Stimulated activated CD4-positive, alpha-beta T cell treated with anti-CD3 and anti-CD28 coated beads, Interleukin-4, amount 100 ng/mL, for 24 hours (primary cell): ENCODE measurements at regions not wholly inside any gene's neighbourhood (a gene's known extent, or its start where the extent isn't known, plus 50 kb on each side); places are given as distances from the start of the nearest gene placed in this dataset.

Experiments used
- DNase-seq: peaks from one replicate; pipeline ENCODE4 v3.0.0-alpha.2; 2020

DNA sequence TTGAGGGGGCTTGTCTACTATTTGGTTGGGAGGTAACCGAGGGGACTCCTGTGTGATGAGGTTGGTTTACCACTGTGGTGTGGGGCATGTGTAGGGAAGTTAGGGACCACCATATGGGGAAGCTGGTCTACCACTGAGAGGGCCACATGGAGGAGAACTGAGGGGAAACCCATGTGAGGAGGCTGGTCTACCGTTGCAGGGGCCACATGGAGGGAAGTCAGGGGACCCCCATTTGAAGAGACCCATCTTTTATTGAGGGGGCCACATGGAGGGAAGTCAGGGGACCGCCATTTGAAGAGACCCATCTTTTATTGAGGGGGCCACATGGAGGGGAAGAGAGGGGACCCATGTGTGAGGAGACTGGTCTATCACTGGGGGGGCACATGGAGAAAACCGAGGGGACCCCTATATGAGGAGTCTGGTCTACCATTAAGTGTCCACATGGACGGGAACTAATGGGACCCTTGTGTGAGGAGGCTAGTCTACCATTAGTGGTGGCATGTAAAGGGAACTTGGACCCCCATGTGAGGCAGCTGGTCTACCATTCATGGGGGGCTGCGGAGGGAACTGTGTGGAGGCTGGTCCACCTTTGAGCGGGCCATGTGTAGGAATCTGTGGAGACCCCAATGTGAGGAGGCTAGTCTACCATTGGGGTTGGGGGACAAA, 165.5 kb downstream of the FBLN2 start:
- DNase-seq = no peak

DNA sequence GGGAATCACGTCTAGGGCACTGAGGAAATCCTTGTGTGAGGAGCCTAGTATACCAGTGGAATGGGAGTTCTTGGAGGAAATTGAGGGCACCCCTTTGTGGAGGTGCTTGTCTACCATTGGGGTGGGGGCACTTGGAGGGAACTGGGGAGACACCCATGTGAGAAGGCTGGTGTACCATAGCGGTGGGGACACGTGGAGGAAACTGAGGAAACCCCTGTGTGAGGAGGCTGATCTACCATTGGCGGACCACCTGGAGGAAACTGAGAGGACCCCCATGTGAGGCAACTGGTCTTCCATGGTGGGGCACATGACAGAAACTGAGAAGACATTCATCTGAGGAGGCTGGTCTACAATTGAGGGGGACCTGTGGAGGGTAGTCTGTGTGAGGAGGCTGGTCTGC, 164.5 kb downstream of the FBLN2 start:
- DNase-seq = no peak

DNA sequence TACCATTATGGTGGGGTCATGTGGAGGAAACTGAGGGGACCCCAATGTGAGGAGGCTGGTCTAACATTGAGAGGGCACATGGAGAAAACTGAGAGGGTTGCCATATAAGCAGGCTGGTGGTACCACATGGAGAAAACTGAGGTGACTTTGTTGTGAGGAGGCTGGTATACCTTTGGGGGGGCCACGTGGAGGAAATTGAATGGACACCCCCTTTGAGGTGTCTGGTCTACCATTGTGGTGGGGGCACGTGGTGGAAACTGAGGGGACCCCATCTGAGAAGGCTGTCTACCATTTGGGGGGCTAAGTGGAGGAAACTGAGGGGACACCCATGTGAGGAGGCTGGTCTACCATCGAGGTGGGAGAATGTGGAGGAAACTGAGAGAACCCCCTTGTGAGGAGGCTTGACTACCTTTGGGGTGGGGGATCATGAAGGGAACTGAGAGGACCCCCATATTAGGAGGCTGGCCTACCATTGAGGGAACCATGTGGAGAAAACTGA, 163.8 kb downstream of the FBLN2 start:
- DNase-seq = no peak

DNA sequence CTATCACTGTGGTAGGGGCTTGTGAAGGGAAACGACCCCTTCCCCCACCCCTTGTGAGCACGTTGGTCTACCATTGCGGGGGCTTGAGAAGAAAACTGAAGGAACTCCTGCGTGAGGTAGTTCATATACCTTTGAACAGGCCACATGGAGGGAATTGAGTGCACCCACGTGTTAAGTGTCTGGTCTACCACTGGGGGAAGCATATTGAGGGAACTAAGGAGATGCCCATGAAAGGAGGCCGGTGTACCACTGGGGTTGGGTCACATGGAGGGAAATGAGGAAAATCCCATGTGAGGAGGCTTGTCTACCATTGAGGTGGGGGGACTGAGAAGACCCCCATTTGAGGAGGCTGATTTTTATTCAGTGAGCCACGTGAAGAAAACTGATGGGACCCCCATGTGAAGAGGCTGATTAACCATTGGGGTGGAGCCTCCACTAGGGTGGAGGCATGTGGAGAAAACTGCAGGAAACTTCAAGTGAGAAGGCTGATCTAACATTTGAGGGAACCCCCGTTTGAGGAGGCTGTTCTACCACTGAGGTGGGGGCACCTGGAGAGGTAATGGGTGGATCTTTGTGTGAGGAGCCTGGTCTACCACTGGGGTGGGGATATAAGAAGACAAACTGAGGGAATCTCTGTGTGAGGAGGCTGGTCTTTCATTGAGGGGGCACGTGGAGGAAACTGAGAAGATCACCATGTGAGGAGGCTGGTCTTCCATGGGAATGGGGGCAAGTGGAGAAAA, 163.2 kb downstream of the FBLN2 start:
- DNase-seq = peak; percentile 2

DNA sequence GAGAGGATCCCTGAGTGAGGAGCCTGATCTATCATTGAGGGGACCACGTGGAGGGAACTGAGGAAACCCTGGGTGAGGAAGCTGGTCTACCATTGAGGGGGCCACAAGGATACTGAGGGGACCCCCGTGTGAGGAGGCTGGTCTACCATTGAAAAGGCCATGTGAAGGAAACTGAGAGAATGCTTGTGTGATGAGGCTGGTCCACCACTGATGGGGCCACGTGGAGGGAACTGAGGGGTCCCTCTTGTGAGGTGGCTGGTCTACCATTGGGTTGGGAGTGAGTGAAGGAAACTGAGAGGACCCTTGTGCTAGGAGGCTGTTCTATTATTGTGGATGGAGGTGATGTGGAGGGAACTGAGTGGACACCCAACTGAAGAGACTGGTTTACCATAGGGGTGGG, 161.3 kb downstream of the FBLN2 start:
- no peak for DNase-seq

DNA sequence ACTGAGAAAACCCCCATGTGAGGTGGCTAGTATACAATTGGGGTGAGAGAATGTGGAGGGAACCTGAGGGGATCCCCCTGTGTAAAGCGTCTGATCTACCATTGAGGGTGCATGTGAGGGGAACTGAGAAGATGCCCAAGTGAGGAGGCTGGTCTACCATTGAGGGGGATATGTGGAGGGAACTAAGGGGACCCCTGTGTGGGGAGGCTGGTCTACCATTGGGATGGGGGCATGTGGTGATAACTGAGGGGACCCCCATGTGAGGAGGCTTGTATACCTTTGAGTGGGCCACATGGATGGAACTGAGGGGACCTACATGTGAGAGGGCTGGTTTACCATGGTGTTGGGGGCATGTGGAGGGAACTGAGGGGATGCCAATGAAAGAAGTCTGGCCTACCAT, 160.8 kb downstream of the FBLN2 start:
- peak; percentile 1 for DNase-seq

DNA sequence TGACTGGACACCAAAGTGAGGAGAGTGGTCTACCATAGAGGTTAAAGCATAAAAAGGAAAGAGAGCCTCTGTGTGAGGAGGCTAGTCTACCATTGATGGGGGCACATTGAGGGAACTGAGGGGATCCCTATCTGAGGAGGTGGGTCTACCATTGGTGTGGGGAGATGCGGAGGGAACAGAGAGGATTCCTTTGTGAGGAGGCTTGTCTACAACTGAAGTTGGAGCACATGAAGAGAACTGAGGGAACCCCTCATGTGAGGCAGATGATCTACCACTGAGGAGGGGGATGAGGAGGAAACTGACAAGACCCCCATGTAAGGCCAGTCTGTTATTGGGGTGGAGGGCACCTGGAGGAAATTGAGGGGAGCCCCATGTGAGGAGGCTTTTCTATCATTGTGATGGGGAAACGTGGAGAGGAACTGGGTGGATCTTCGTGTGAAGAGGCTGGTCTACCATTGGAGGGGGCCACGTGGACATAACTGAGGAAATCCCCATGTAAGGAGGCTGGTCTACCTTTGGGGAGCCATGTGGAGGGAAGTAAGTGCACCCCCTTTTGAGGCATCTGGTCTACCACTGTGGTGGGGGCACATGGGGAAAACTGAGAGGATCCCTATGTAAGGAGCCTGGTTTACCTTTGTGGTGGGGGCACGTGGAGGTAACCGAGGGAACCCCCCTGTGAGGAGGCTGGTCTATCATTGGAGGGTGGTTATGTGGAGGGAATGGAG, 160.1 kb downstream of the FBLN2 start:
- no peak for DNase-seq

DNA sequence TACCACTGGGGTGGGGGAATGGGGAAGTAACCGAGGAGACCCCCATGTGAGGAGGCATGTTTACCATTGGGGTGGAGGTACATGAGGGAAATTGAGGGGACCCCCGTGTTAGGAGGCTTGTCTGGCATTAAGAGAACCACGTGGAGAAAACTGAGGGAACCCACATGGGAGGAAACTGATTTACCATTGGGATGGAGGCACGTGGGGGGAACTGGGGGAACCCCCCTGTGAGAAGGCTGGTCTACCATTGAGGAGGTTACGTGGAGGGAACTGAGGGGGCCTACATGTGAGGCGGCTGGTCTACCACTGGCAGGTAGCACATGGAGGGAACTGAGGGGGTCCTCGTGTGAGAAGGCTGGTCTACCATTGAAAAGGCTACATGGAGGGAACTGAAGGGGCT, 159.4 kb downstream of the FBLN2 start:
- peak; percentile 1 for DNase-seq

DNA sequence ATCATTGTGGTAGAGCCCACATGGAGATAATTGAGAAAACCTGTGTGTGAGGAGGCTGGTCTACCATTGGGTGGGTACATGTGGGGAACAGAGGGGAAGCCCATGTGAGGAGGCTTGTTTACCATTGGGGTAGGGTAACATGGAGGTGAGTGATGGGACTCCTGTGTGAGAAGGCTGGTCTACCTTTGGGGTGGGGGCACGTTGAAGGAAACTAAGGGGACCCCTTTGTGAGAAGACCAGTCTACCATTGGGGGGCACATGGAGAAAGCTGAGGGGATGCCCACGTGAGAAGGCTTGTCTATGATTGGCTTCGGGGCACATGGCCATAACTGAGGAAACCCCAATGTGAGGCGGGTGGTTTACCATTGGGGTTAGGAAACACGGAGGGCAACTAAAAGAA, 158.5 kb downstream of the FBLN2 start:
- DNase-seq = no peak

DNA sequence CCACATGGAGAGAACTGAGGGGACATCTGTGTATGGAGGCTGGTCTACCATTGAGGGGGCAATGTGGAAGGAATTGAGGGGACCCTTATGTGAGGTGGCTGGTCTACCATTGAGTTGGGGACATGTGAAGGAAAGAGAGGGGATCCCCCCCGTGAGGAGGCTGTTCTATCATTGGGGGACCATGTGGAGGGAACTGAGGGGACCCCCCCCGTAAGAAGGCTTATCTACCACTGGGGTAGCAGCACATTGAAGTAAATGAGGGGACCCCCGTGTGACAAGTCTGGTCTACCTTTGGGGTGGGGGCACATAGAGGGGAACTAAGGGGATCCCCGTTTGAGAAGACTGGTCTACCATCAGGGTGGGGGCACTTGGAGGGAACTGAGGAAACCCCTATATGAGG, 158.0 kb downstream of the FBLN2 start:
- no peak for DNase-seq

DNA sequence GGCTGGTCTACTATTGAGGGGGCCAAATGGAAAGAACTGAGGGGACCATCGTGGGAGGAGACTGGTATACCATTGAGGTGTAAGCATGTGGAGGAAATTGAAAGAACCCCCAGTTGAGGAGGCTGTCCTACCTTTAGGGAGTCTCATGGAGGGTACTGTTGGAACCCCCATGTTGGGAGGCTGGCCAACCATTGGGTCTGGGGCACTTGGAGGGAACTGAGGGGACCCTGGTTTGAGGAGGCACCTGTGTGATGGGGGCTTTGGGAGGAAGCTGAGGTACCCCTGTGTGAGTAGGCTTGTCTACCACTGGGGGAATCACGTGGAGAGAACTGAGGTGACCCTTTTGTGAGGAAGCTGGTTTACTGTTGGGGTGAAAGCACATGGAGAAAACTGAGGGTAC, 157.5 kb downstream of the FBLN2 start:
- no peak for DNase-seq

DNA sequence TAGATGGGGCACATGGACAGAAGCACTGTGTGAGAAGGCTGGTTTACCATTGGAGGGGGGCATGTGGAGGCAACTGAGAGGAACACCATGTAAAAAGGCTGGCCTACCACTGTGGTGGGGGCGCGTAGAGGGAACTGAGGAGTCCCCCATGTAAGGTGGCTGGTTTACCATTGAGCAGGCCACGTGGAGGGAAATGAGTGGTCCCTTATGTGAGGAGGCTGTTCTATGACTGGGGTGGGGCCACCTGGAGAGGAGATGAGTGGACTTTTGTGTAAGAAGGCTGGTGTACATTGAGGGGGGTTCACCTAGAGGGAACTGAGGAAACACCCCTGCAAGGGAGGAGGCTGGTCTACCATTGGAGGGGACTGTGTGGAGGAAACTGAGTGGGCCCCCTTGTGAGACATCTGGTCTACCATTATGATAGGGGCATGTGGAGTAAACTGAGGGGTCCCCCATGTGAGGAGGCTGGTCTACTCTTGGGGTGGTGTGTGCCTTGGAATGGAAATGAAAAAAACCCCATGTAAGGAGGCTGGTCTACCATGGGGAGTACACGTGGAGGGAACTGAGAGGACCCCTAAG, 156.9 kb downstream of the FBLN2 start:
- DNase-seq = no peak

DNA sequence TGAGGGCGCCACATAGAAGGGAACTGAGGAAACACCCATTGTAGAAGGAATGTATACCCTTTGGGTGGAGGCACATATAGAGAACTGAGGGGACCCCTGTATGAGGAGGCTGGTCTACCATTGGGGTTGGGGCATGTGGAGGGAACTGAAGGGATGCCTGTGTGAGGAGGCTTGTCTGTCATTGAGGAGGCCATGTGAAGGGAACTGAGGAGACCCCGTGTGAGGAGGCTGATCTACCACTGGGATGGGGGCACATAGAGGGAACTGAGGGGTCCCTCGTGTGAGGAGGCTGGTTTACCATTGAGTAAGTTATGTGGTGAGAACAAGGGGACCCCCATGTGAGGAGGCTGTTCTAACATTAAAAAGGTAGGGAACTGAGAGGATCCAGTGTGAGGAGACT, 156.1 kb downstream of the FBLN2 start:
- no peak for DNase-seq

DNA sequence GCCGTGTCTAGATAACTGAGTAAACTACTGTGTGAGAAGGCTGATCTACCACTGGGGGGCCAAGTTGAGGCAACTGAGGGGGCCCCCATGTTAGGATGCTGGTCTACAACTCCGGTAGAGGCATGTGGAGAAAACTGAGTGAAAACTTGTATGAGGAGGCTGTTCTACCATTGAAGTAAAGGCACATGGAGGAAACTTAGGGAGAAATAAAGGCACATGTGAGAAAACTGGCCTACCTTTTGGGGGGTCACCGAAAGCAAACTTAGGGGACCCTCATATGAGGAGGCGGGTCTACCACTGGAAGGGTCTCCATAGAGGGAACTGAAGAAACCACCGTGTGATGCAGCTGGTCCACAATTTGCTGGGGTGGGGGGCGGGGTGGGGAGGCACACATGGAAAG, 155.2 kb downstream of the FBLN2 start:
- DNase-seq = no peak

DNA sequence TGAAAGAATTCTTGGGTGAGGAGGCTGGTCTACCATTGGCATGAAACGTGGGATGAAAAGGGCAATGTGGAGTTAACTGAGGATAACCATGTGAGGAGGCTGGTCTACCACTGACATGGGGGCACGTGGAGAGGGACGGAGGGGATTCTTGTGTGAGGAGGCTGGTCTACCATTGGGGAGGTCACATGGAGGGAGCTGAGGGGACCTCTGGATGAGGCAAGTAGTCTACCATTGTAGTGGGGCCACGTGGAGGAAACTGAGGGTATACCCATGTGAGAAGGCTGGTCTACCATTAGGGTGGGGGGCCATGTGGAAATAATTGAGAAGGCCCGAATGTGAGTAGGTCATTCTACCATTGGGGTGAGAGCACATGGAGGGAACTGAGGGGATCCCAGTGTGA, 154.1 kb downstream of the FBLN2 start:
- DNase-seq = no peak

DNA sequence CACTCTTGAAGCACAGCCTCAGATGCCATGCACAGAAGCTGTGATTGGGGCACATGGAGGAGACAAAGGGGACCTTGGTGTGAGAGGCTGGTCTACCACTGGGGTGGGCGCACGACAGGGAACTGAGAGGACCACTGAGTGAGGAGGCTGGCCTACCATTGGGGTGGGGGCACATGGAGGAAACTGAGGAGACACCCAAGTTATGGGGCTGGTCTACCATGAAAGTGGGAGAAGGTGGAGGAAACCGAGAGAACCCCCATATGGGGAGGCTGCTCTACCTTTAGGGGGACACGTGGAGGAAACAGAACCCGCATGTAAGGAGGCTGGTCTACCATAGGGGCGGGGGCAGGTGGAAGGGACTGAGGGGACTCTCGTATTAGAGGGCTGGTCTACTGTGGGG, 153.4 kb downstream of the FBLN2 start:
- DNase-seq = no peak

DNA sequence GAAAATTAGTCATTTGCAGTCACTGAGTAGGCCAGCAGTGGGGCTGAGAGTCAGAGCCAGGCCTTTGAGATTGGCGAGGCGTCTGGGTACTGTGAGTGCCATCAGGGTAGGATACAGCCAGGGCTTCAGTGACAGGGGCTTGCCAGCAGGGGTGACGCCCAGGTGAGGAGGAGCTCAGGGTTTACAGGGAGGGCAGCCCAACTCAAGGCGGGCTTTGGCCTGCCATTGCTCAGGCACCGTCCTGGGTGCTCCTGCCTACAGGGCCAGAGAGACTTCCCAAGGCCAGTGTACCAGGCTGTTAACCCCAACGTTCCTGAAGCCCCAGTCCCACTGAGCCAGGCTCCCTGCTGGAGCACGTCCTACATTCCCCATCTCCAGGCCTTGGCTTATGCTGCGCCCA, 152.0 kb downstream of the FBLN2 start:
- DNase-seq = no peak

DNA sequence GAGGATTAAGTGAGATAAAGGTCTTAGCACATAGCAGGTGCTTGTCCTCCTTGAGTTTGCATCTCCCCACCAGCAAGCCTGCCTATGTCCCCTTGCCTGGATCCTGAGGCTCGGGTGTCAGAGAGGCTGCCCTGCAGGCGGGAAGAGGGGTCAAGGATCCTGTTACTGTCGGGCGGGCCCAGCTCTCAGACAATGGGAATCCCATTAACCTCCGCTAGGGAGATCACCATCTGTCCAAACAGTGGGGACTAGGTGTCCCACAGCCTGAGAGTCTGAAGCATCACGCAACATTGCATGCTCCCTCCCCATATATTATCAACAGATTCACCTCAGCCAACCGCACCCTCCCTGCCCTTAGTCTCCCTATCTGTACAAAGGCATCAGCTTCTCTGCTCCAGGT, 151.4 kb downstream of the FBLN2 start:
- no peak for DNase-seq

DNA sequence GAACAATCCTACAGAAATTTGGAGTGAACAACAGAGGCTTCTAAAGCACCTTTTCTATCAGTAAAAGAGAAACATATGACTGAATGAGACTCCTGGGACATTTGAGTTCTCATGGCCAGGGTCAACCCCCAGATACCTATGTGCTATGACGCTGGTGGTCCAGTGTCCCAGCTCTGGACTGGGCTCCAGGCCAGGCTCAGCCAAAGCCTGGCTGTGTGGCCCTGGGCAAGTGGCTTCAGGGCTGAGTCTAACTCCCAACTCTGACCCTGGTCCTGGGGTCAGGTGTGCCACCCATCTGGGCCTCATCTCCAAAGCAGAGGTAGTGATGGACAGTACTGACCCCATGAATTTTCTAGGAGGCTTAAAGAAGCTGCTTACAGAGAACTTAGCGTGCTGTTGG, 147.8 kb downstream of the FBLN2 start:
- no peak for DNase-seq

DNA sequence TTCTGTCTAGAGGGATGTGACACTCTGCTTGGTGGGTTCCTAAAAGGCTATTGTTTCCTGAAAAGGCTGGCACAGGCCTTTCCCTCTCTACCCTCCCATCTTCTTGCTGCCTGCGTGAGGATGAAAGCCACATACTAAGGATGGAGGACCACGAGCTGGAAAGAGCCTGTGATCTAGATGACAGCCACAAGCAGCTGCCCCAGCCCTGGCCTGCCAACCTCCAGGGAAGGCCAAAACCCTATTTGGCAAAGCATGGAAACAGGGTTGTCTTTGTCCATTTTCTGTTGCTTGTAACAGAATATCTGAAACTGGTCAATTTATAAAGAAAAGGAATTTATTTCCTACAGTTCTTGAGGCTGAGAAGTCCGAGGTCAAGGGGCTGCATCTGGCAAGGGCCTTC, 144.5 kb downstream of the FBLN2 start:
- no peak for DNase-seq

DNA sequence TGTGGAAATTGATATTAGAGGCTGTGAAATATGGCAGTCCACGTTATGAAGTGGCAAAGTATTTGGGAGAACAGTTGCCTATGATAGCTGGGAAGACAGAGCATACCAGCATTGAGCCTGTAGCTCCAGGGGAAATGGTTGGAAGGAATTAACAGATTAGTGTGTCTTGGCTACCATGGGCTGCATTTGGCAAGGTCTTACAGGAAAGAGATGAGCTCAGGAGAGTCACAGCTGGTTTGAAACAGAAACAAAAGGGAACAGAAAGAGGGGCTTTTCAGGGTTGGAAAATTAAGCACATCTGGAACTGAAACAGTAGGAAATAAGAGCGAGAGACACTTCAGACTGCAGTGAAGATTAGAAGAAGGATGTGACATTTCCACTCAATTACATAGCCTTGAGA, 141.7 kb downstream of the FBLN2 start:
- no peak for DNase-seq

DNA sequence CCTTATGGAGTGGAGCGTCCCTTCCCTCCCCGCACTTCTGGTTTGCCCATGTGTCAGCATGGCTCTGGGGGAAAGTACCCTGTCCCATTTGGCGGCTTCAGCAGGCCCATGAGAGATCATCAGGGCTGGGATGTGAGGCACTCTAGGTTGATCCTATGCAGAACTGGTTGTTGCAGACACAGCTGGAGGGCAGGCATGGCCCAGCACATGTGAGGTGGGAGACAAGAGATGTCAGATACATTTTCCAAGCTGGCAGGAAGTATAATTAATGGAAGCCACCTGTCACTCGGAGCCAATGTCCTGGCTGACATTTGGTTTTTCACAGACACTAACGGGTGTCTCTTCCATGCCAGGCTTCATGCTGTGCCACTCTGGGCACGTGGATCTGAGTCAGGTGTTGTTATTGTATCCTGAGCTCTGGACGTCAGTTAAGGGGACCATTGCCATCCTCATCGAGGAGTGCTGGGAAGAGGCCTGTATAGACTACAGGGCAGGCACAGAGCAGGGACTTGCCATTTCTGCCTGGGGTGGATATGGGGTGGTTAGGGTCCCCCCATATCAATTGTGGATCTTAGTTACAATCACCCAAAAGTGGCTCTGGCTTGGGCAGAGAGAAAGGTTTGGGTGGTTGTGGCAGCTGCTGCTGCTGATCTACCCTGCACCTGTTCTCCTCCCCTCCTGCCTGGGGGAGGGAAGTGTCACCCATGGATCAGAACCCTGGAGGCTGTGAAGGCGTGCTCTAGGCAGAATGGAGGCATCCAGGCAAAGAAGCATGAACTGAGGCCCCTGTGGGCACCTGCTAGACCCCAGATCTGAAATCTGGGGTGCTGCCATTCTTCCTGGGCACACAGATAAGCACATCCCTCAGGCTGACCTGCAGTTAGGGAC, 140.7 kb downstream of the FBLN2 start:
- DNase-seq = no peak

DNA sequence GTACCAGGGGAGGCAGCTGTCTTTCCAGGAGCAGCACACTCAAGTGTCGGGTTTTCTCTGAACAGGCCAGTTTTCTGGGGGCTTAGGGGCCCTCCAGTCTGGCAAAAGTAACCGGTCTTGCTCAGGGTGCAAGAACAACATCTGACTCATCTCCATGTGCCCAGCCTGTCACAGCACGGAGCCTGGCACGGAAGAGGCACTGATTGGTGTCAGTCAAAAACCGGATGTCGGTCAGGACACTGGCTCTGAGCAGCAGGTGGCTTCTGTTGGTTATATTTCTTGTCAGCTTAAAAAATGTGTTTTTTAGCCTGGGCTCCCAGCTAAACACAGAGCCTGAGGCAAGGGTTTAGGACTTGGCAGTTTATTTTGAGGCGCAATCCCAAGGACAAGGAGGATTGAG, 139.9 kb downstream of the FBLN2 start:
- no peak for DNase-seq
